H1 (cell line): ENCODE measurements at regions not wholly inside any gene's neighbourhood (a gene's known extent, or its start where the extent isn't known, plus 50 kb on each side); places are given as distances from the start of the nearest gene placed in this dataset.

Experiments used
- CHD7 ChIP-seq: fragments of 300-600 bp; sonication (generic); IDR thresholded peaks from 2 replicates; pipeline ENCODE4 v1.7.1; 2012; ENCODE audit warnings: low read length, moderate library complexity, mild to moderate bottlenecking, inconsistent platforms; ENCODE audit not compliant: insufficient replicate concordance
- CTBP2 ChIP-seq: IDR thresholded peaks from 2 replicates; pipeline ENCODE4 v1.7.0; 2011; ENCODE audit warnings: borderline replicate concordance, mild to moderate bottlenecking, moderate library complexity, mixed read lengths, low read length; ENCODE audit not compliant: insufficient read depth, insufficient read length
- E2F6 ChIP-seq: IDR thresholded peaks from 2 replicates; pipeline ENCODE4 v1.6.1; 2012; ENCODE audit warnings: inconsistent platforms
- FOSL1 ChIP-seq: IDR thresholded peaks from 2 replicates; pipeline ENCODE4 v1.6.1; 2011; ENCODE audit warnings: mild to moderate bottlenecking, low read depth, low read length, moderate library complexity; ENCODE audit not compliant: insufficient read depth
- GABPA ChIP-seq: IDR thresholded peaks from 2 replicates; pipeline ENCODE4 v1.6.1; 2011; ENCODE audit warnings: mild to moderate bottlenecking, low read length, moderate library complexity, borderline replicate concordance; ENCODE audit not compliant: insufficient read depth
- HDAC2 ChIP-seq, 2 experiments: fragments of 300-600 bp in 1 of 2; sonication (generic) in 1 of 2; IDR thresholded peaks; 2 replicates each; pipeline ENCODE4 v1.6.1; 2011 to 2012; ENCODE audit warnings: low read depth in 2 of 2, low read length in 2 of 2, mild to moderate bottlenecking in 2 of 2, moderate library complexity in 2 of 2, borderline replicate concordance in 1 of 2, inconsistent platforms in 1 of 2
- JUN ChIP-seq: IDR thresholded peaks from 2 replicates; pipeline ENCODE4 v1.6.1; 2011; ENCODE audit warnings: low read depth, mild to moderate bottlenecking, improper control_type of control experiment, low read length
- KDM5A ChIP-seq: fragments of 200-600 bp; IDR thresholded peaks from 2 replicates; pipeline ENCODE4 v1.7.1; 2012; ENCODE audit warnings: mild to moderate bottlenecking, low read length, inconsistent platforms, mixed read lengths
- RAD21 ChIP-seq, 2 experiments: IDR thresholded peaks in 1 of 2; conservative IDR thresholded peaks in 1 of 2; 2 replicates each; pipeline ENCODE4 v1.6.1; 2011; ENCODE audit warnings: low read depth in 2 of 2, low read length in 2 of 2, improper control_type of control experiment in 1 of 2, inconsistent platforms in 1 of 2, mild to moderate bottlenecking in 1 of 2, moderate library complexity in 1 of 2
- SIX5 ChIP-seq: IDR thresholded peaks from 2 replicates; pipeline ENCODE4 v1.6.1; 2011; ENCODE audit warnings: mild to moderate bottlenecking, low read depth, low read length
- TAF1 ChIP-seq: IDR thresholded peaks from 2 replicates; pipeline ENCODE4 v1.6.1; 2011; ENCODE audit warnings: mild to moderate bottlenecking, low read depth, low read length

- TF ChIP-seq CHD7 = no peak
- TF ChIP-seq RAD21 (IDR thresholded peaks at IDR 0.05 in 1 of 2, conservative IDR thresholded peaks at IDR 0.05 in 1 of 2; ENCODE audit: low read depth in 2 of 2, low read length in 2 of 2) = no peak
- TF ChIP-seq E2F6 = no peak
- no peak for TF ChIP-seq GABPA
- TF ChIP-seq JUN = no peak
- no peak for TF ChIP-seq KDM5A
- no peak for TF ChIP-seq SIX5
- TF ChIP-seq FOSL1 = no peak
- no peak for TF ChIP-seq HDAC2 (IDR thresholded peaks at IDR 0.05; ENCODE audit: borderline replicate concordance in 1 of 2, low read depth in 2 of 2, low read length in 2 of 2)
- no peak for TF ChIP-seq TAF1
- TF ChIP-seq CTBP2 = no peak
These were observed 68.6 kb upstream of the COL5A2 start (continued) for GRCh38 chr2:189248141-189248540.
